ENCODE measurements at regions not wholly inside any gene's neighbourhood (a gene's known extent, or its start where the extent isn't known, plus 50 kb on each side); places are given as distances from the start of the nearest gene placed in this dataset.
"Not testable (repeated sequence)": the region's sequence is repeated elsewhere in the genome, so short reads cannot be mapped to it uniquely, and the experiment has no call there.

DNA sequence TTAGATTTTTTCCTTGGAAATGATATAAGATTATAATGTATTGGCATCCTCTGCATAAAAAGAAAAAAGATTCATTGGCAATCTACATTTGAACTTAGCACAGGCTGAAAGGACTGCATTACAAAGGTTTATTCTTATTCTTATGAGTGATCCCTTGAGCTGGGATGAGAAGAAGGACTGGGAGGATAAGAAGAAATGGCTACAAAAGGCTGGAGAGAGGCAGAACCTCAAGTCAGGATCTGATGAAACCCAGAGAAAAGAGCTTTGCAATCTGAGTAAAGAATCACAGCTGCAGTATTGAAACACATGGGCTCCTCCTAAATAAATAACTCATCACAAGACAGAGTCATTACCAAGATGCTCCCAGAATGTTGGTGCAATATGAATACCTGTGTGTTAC, 1635.4 kb upstream of the FLRT2 start:
- no peak for DNase-seq

GRCh38 chr14:83898558-83898957, 1631.4 kb upstream of the FLRT2 start:
- DNase-seq, result not testable (repeated sequence)

DNA sequence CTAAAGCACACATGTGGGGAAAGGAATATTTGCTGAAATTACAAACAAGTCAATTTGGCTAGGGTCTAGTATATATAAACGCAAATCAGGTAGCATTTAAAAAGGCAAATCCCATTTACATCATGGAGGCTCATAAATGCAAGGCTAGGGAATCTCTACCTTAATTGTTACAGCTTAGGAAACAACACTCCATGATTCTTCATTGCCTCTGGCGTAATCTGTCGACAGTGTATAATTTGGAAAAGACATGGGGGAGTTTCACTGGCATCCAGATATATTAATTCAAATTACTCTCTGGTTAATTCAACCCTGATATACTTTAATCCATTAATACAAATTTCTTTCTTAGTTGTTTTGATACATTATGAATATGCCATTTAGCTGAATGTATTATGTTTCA, 1630.2 kb upstream of the FLRT2 start:
- DNase-seq, result no peak

GRCh38 chr14:83905157-83905556, 1624.8 kb upstream of the FLRT2 start:
- no peak for DNase-seq

DNA sequence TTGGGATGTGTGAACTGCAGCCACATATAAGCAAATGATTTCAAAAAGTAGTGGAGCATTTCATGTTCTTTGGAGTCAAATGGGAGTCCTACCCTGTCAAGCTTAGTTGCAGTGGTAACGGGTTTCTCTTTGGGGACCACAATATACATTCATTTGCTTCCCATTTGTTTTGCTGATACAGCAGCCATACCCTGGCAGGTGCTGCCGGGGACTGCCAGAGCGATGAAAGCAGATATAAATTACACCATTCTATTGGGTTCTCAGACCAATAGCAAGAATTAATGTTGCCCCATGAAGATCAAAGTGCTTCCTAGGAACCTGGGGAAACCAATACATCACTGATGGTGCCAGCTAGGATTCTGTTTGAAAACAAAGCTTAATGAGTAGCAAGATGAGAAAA, 1621.5 kb upstream of the FLRT2 start:
- no peak for DNase-seq

DNA sequence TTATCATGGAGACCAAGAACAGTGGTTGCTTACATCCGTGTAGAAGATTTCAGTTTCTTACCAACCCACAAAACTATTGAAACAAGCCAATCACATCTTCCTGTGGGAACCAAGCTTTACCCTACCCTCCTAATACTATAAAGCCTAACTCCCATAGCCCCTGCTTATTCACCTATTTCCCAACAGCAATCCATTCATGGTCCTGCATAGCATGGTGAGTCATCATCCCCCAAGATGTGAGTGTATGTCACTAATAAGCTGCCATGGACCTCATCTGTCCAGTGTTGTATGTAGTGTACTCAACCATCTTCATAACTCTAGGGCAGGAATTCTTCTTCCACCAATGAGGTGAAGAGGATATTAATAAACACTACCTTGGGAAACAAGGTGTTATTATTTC, 1620.4 kb upstream of the FLRT2 start:
- DNase-seq, result no peak

DNA sequence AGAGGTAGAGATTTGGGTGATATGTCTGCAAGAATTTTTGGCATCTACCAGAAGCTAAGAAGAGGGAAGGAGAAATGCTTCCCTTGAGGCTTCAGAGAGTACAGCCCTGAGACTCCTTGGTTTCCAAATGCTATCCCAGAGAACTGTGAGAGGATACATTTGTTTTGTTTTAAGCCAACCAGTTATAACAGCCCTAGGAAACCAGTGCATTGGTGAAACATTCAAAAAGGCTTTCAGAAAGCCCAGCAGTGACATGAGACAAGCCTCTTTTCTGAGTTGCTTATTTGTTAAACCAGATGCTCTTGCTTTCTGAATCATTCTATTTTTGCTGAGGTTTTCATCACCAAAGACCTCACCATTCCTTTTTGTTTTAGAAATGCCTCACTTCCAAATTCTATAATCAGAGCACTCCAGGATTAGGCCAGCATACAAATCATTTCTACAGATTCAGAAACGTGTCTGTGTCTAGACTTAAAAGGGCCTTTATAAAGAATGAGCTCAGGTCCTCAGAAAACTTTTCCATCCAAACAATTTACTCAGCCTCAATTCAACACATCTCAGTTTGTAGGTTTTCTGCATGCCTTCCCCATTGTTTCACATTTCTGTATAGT, 1617.8 kb upstream of the FLRT2 start:
- DNase-seq, result no peak

GRCh38 chr14:83913476-83913875, 1616.5 kb upstream of the FLRT2 start:
- no peak for DNase-seq

- DNase-seq, result no peak
Measured at GRCh38 chr14:83918546-83918945, 1611.4 kb upstream of the FLRT2 start.

DNA sequence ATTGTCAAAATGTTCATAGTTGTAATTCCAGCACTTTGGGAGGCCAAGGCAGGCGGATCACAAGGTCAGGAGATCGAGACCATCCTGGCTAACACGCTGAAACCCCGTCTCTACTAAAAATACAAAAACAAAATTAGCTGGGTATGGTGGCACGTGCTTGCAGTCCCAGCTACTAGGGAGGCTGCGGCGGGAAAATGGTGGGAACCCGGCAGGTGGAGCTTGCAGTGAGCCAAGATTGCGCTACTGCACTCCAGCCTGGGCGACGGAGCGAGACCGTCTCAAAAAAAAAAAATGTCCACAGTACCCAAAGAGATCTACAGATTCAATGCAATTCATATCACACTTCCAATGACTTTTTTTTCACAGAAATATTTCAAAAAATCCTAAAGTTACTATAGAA, 1610.3 kb upstream of the FLRT2 start:
- not testable (repeated sequence) for DNase-seq

GRCh38 chr14:83923842-83924241, 1606.1 kb upstream of the FLRT2 start:
- DNase-seq, result no peak

- no peak for DNase-seq
Measured at GRCh38 chr14:83924259-83924658, 1605.7 kb upstream of the FLRT2 start.

- DNase-seq, result no peak
Measured at GRCh38 chr14:83940253-83940652, 1589.7 kb upstream of the FLRT2 start.

DNA sequence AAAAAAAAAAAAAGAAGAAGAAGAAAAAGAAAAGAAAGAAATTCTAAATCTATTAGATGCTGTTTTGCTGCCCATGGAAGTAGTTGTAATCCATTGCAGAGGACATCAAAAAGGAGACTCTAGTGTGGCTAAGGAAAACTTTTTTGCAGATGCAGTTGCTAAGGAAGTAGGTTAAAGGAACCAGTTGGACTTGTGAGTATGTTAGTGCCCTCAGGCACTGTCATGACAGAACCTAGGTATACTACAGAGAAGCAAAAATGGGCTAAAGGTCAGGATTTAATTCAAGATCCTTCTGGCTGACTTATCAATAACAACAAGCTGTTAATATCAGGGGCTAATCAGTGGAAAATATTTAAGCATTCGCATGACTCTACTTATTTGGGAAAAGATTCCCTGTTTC, 1571.6 kb upstream of the FLRT2 start:
- DNase-seq, result no peak

DNA sequence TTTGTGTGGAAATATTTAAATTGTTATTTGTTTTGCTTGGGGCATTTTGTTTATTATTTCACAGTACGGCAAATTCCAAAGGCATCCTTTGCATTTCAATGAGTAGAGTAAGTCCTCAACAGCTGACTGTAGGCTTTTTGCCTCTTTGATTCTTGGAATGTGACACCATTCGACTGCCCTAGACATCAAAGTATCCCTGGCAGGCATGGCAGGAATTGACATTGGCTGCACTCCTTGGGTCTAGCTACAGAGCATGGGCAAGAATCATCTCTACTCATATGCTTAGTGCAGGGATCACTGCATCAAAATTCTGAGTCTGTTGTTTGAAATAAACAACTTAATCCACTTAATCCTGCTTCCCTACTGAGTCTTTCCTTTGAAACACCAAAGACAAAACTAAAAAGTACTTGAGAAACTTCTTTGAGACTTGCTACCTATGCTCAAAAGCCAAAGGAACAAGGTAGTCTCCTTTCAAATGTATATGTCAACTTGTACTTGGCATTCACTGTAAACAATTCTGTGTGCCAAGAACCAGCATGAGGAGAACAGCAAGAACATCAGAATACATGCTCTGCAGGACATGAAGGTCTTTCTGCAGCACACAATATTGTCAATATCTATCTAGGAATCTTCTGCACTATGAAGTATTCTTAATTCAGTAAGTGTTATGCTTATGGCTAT, 1569.0 kb upstream of the FLRT2 start:
- DNase-seq, result no peak

DNA sequence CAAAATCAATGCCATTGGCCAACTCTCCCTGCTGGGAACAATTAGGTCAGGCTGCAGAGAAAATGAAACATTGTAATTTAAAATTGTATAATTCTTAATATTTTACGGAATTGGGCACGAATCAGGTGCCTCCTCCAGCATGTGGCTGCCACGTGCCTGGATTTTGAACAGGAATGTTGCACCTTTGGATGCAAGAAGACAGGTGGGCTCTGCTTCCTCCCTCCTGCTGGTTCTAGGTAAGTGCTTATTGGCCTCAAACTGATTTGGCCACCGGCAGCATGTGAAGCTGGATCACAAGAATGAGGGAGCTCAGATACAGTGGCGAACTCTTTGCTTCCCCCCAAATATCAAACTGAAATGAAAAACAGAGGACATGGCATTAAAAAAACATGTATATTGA, 1559.9 kb upstream of the FLRT2 start:
- DNase-seq, result no peak

DNA sequence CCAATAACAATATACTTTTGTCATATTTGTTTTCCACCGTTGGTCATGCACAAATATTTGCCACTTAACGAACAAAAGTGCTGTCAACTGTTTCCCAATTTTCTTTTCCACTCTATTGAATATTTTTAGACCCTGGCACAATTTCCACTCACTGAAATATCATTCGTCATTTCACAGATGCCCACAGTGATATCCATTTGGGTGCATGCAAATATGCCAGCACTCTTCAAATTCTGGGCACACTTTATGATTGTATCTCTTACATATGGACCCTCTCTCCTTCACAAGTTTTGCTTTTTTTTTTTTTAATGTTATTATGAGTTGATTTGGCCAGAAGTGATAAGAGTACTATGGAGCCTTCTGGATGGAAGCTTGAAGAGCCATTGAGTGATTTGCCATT, 1557.3 kb upstream of the FLRT2 start:
- DNase-seq, result no peak

GRCh38 chr14:83974647-83975163, 1555.2 kb upstream of the FLRT2 start:
- DNase-seq, result no peak

- DNase-seq, result no peak
Measured at GRCh38 chr14:83975435-83975834, 1554.5 kb upstream of the FLRT2 start.

- DNase-seq, result no peak
Measured at GRCh38 chr14:83975841-83976770, 1553.8 kb upstream of the FLRT2 start.

GRCh38 chr14:83977583-83977982, 1552.4 kb upstream of the FLRT2 start:
- DNase-seq, result no peak

- not testable (repeated sequence) for DNase-seq
Measured at GRCh38 chr14:83981676-83982258, 1548.2 kb upstream of the FLRT2 start.

GRCh38 chr14:83988275-83988674, 1541.7 kb upstream of the FLRT2 start:
- no peak for DNase-seq

Measured in NCI-H510A treated with DMSO at 0.1 percent for 48 hours (cell line).